GM08714 (cell line): ENCODE measurements at regions not wholly inside any gene's neighbourhood (a gene's known extent, or its start where the extent isn't known, plus 50 kb on each side); places are given as distances from the start of the nearest gene placed in this dataset.
"Not testable (repeated sequence)": the region's sequence is repeated elsewhere in the genome, so short reads cannot be mapped to it uniquely, and the experiment has no call there.

Source experiments
- H3K4me3 ChIP-seq: fragments of 200-500 bp; sonication (Bioruptor generic); 2 replicates; pipeline ENCODE4 v1.5.1; 2014; ENCODE audit warnings: mild to moderate bottlenecking, low read length, inconsistent platforms
- ZNF274 ChIP-seq: IDR thresholded peaks from 2 replicates; pipeline ENCODE4 v1.6.1; 2012; ENCODE audit warnings: mild to moderate bottlenecking, low read depth, low read length

DNA sequence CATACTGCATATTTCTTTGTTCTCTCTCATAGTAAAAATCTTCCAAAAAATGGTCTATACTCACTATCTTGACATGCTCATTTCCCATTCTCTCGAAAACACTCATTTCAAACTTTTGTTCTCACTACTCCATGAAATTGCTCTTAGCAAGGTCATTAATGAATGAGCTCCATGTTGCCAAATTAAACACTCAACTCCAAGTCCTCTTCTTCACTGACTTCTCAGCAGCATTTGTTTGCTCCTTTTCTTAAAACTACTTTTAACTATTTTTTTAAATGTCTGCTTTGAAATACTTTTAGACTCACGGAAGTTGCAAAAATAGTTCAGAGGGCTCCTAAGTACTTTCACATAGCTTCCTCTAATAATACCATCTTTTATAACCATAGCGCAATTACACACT, 274.0 kb upstream of the PREP start:
- H3K4me3 ChIP-seq: no peak overlapping the region
- TF ChIP-seq ZNF274: no peak

DNA sequence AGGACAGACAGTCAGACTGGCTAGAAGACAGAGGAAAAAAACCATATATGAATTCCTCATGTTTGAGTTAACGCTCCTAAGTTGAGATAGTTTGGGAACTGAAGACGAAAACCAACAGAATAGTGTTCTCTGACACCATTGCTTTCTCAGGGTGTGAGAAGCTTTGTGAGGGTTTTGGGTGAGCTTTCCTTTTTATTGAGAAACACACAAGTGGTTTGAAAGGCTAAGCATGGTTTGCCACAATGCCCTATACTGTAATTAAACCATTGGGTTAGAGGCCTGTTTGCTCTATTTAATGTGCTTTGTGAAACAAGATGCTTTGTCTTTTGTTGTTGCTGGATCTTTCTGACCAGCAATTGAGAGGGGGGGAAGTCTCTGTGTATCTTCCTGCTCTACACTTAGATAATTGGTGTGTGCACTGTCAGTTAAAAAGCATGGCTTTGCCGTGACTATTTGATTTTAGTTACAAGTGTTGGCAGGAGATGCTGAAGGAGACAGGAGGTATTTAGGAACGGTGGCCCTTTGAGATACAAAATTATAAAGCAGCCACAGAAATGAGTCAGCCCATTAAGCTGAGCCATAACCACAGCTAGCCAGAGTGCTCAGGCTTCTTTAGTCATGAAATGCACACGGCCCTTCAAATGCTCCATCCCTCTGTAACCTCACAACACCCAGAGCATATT, 273.0 kb upstream of the PREP start:
- H3K4me3 ChIP-seq: no peak overlapping the region
- TF ChIP-seq ZNF274: no peak

GRCh38 chr6:105672856-105673538, 270.1 kb upstream of the PREP start:
- not testable (repeated sequence) for H3K4me3 ChIP-seq

DNA sequence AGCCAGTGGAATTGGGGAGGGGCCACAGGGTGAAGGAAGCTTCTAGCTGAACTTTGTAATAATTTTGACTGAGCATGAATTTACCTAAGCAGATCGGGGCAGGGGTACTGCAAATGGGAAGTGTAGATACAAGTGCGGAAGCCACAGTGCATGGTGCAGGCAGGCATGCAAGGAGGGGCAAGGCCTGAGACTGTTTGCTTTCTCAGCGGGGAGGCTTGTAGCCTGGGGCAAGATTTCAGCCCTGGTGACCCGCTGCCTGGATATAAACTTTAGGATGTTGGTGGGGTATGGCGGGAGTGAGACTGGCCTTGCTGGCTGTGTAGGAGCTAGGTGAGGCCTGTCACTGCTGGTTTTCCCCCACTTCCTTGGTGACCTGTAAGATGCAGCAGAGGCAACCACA, 266.4 kb upstream of the PREP start:
- no peak for TF ChIP-seq ZNF274
- H3K4me3 ChIP-seq: no peak overlapping the region

DNA sequence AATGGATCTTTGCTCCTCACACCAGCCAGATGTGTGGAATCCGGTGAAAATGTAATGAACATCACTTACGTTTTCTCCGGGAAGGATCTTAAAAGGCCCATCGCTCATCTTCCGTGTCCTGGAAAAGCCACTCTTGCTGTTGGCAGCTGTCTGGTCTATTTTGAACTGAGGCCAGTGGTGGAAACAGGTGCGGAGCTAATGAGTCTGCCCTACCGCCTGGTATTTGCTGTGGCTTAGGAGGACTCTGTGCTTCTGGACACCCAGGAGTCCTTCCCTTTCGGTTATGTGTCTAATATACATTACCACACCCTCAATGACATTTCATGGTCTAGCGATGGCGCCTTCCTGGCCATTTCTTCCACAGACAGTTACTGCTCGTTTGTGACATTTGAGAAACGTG, 264.2 kb upstream of the PREP start:
- TF ChIP-seq ZNF274: no peak
- H3K4me3 ChIP-seq: no peak overlapping the region

DNA sequence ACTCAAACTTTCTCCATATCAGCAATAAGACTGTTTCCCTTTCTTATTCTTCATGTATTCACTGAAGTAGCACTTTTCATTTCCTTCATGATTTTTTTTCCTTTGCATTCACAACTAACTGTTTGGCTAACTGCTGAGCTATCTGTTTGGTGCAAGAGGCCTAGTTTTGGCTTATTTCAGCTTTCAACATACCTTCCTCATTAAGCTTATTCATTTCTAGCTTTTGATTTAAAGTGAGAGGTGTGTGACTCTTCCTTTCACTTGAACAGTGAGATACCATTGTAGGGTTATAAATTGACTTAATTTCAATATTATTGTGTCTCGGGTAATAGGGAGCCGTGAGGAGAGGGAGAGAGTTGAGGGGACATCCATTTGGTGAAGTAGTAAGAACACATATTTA, 262.0 kb upstream of the PREP start:
- H3K4me3 ChIP-seq: no peak overlapping the region
- no peak for TF ChIP-seq ZNF274

DNA sequence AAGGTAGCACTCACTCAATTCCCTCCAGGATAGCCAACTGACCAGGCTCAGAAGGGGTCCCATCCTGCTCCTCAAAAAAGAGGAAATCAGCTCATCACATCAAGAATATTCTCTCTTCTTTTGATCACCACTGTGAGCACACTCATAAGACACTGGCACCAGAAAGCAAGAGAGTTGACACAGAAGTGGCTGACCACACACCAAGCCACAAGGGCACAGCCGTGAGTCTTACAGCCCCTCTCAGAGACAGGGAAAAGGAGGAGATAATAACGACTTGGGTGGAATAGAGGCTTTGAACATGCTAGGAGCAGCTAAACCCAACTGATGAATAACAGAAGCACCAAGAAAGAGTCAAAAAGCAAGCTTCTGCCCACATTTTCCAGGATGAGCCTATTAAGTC, 249.1 kb upstream of the PREP start:
- TF ChIP-seq ZNF274: no peak
- H3K4me3 ChIP-seq: no peak overlapping the region

DNA sequence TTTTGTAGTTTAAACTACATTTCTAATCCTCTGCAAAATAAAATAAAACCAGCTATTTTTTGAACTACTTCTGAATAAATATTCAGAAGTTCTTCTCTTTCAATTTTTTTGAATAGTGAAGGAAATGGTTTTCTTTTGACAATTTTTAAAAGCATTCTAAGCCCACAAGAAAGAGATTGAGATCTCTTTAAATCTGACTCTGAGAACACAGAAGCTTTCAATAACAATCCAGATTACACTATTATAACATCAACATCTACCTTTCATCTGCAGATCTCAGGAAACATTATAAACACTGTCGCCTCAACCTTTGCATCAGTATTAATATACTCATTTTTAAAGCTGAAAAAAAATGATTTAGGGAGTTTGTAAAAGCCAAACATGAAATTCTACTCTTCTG, 247.5 kb upstream of the PREP start:
- TF ChIP-seq ZNF274: no peak
- H3K4me3 ChIP-seq: no peak overlapping the region

DNA sequence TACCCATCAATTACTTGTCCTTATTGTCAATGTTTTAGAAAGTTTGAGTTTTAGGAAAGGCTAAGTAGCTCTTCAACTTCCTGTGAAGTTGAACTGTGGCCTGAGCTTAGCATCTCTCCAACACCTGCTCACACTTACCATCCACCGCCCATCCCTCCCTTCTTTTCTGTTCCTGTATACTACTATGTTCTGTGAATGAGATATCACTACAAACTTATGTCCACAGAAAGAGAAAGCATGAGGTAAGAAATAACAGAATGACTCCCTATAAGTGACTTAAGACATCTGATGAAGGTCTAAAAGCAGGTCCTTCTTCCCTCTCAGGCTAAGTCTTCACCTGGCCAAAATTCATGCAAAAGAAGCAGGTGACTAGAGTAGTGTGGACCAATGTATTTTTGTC, 246.3 kb upstream of the PREP start:
- TF ChIP-seq ZNF274: no peak
- H3K4me3 ChIP-seq: no peak overlapping the region

DNA sequence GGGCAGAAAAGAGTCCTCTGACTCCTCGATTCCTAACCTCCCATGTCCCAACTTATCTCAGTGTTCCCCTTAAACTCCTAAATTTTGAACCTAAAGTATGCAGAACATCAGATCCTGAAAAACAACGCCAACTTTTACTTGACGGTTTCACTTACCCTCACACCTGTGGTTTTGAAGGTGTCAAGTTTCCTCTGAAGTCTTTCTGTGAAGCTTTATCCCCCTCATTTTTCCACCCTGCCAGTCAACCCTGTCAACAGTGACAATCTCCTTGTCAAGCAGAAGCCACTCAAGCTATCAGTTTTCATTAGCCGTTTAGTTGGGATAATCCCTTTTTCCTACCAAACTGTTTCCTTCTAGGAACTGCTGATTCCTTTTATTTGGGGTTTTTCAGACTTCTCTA, 245.4 kb upstream of the PREP start:
- TF ChIP-seq ZNF274: no peak
- H3K4me3 ChIP-seq: no peak overlapping the region

DNA sequence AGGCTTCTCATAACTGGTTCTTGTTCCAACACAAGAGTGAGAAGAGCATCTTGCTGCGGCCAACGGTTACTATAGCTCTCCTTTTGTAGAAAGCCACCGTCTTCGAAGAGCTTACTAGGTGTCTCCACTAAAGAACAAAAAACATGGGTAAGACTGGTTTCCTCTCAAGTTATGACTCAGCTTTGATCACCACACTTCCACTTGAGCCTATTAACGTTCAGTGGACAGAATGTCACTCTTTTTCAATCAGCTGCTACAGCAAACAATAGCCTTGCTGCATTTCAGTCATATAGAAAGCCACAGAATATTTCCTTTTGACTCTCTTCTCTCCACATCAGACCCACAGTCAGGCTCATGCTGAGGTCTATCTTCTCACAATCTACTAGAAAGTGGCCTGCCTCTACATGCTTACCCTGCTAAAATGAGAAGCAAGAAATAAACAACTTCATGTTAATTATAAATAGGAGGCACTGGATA, 243.5 kb upstream of the PREP start:
- TF ChIP-seq ZNF274: no peak
- H3K4me3 ChIP-seq: no peak overlapping the region; the same call in 1 of the 2 replicates

- no peak overlapping the region for H3K4me3 ChIP-seq
- TF ChIP-seq ZNF274: no peak
Observed at GRCh38 chr6:105645958-105646357, 243.1 kb upstream of the PREP start.

- no peak for TF ChIP-seq ZNF274
- H3K4me3 ChIP-seq: no peak overlapping the region
Observed at GRCh38 chr6:105645156-105645555, 242.3 kb upstream of the PREP start.

DNA sequence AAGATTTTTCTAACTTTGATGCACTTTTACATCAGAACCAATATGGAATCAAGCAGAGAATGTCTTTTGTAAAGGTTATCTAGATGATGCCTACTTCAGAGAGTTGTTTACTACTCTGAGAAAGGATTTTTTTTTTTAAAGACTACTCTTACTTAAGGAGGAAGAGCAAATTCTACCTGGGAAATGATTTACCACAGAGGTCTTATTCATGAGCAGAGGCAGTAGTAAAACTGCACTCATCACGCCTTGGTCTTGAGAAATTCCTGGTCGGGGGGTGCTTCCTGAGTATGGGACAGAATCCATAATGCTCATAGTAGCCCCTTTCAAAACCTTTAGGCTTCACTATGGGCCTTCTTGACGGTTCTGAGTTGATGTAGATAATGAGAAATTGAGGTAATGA, 241.8 kb upstream of the PREP start:
- TF ChIP-seq ZNF274: no peak
- no peak overlapping the region for H3K4me3 ChIP-seq

- TF ChIP-seq ZNF274: no peak
- no peak overlapping the region for H3K4me3 ChIP-seq
Observed at GRCh38 chr6:105644073-105644489, 241.2 kb upstream of the PREP start.

DNA sequence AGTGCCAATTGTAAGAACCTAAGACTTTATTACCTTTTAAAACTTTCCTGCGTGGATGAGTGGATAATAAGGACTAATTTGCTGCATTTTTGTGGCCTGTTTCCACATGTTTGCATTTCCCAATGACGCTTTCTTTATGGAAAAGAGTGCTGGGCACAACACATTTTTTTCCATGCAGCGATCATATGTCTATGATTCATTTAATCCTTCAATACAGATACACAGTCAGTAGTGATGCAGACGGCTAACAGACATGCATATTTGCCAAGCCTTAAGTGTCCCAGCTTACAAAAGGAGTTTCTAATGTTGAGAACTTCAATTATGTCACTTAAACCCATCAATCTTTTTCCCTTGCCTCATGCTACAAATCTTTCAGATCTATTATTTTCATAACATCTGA, 239.8 kb upstream of the PREP start:
- TF ChIP-seq ZNF274: no peak

More for the DNA sequence above, 239.8 kb upstream of the PREP start:
- no peak overlapping the region for H3K4me3 ChIP-seq
